HEK293 (cell line): ENCODE measurements at regions not wholly inside any gene's neighbourhood (a gene's known extent, or its start where the extent isn't known, plus 50 kb on each side); places are given as distances from the start of the nearest gene placed in this dataset.

Experiments
- CTCF ChIA-PET: fragments of 350-600 bp; formaldehyde crosslinking; extraction: SDS; loops from one replicate; lab custom pipeline; 2021; ENCODE audit warnings: antibody characterized with exemption; lab: Yijun Ruan, JAX
- POLR2A ChIA-PET: fragments of 300-600 bp; formaldehyde crosslinking; extraction: SDS; loops from one replicate; lab custom pipeline; 2020; ENCODE audit warnings: antibody characterized with exemption, inconsistent platforms; lab: Yijun Ruan, JAX
- H3K27ac ChIP-seq: fragments of 200-500 bp; sonication (Bioruptor generic); 2 replicates; pipeline ENCODE4 v1.5.1; 2014; ENCODE audit warnings: low read depth, low read length, control low read depth, inconsistent platforms; ENCODE audit errors: extremely low read depth
- H3K36me3 ChIP-seq, 2 experiments: fragments of 200-500 bp in 1 of 2; sonication (Bioruptor generic) in 1 of 2; 1 replicate in 1 of 2; 2 replicates in 1 of 2; pipeline ENCODE4 v1.5.1; 2014 to 2017; ENCODE audit warnings: inconsistent platforms in 2 of 2, low read length in 2 of 2; ENCODE audit not compliant: control insufficient read depth in 2 of 2, insufficient read depth in 1 of 2
- H3K4me1 ChIP-seq: fragments of 200-500 bp; sonication (Bioruptor generic); 2 replicates; pipeline ENCODE4 v1.5.1; 2014; ENCODE audit warnings: mild to moderate bottlenecking, low read length, inconsistent platforms; ENCODE audit not compliant: control insufficient read depth, insufficient read depth
- H3K4me3 ChIP-seq: 2 replicates; pipeline ENCODE4 v1.5.1; 2011; ENCODE audit warnings: low read depth, mild to moderate bottlenecking, control low read depth, low read length, moderate library complexity
- H3K9me3 ChIP-seq: fragments of 200-500 bp; sonication (Bioruptor generic); 2 replicates; pipeline ENCODE4 v1.5.1; 2014; ENCODE audit warnings: low read depth, low read length, inconsistent platforms; ENCODE audit not compliant: control insufficient read depth, insufficient read depth
- HOXD13 ChIP-seq: sonication (generic); formaldehyde crosslinking; IDR thresholded peaks from 2 replicates; pipeline ENCODE4 v1.8.0; 2022; ENCODE audit warnings: missing genetic modification reagents, borderline replicate concordance
- SP7 ChIP-seq: fragments of 450-650 bp; formaldehyde crosslinking; IDR thresholded peaks from 2 replicates; pipeline ENCODE4 v1.5.1; 2016; ENCODE audit warnings: missing biosample characterization, missing genetic modification characterization
- ZNF133 ChIP-seq: fragments of 450-650 bp; formaldehyde crosslinking; IDR thresholded peaks from 2 replicates; pipeline ENCODE4 v1.5.1; 2016; ENCODE audit warnings: missing biosample characterization, missing genetic modification characterization
- ZNF157 ChIP-seq: fragments of 450-650 bp; formaldehyde crosslinking; IDR thresholded peaks from 2 replicates; pipeline ENCODE4 v1.5.1; 2016; ENCODE audit warnings: missing biosample characterization, missing genetic modification characterization
- ZNF560 ChIP-seq: fragments of 450-650 bp; formaldehyde crosslinking; IDR thresholded peaks from 2 replicates; pipeline ENCODE4 v1.5.1; 2017; ENCODE audit warnings: missing biosample characterization, missing genetic modification characterization, borderline replicate concordance
- ZNF701 ChIP-seq: fragments of 450-650 bp; formaldehyde crosslinking; IDR thresholded peaks from 2 replicates; pipeline ENCODE4 v1.5.1; 2016; ENCODE audit warnings: missing biosample characterization, missing genetic modification characterization
- ZNF792 ChIP-seq: fragments of 450-650 bp; formaldehyde crosslinking; IDR thresholded peaks from 2 replicates; pipeline ENCODE4 v1.5.1; 2016; ENCODE audit warnings: missing biosample characterization, missing genetic modification characterization
- ZSCAN16 ChIP-seq: fragments of 450-650 bp; formaldehyde crosslinking; IDR thresholded peaks from 2 replicates; pipeline ENCODE4 v1.5.1; 2016; ENCODE audit warnings: missing biosample characterization, missing genetic modification characterization
- TF ChIP-seq, protein P1 (sequence below): fragments of 450-650 bp; formaldehyde crosslinking; IDR thresholded peaks from 2 replicates; pipeline ENCODE4 v1.5.1; 2016; ENCODE audit warnings: missing biosample characterization, missing genetic modification characterization
- TF ChIP-seq, protein P2 (sequence below): fragments of 450-650 bp; formaldehyde crosslinking; IDR thresholded peaks from 2 replicates; pipeline ENCODE4 v1.5.1; 2016; ENCODE audit warnings: missing biosample characterization, missing genetic modification characterization
- TF ChIP-seq, protein P3 (sequence below): fragments of 450-650 bp; IDR thresholded peaks from 2 replicates; pipeline ENCODE4 v1.5.1; 2018; ENCODE audit warnings: missing biosample characterization, missing genetic modification characterization
- TF ChIP-seq, protein P4 (sequence below): fragments of 450-650 bp; formaldehyde crosslinking; IDR thresholded peaks from 2 replicates; pipeline ENCODE4 v1.5.1; 2016; ENCODE audit warnings: missing biosample characterization, missing genetic modification characterization, borderline replicate concordance
- TF ChIP-seq, protein P5 (sequence below): fragments of 450-650 bp; formaldehyde crosslinking; IDR thresholded peaks from 2 replicates; pipeline ENCODE4 v1.5.1; 2016; ENCODE audit warnings: missing biosample characterization, missing genetic modification characterization
- TF ChIP-seq, protein P6 (sequence below): fragments of 450-650 bp; formaldehyde crosslinking; IDR thresholded peaks from 2 replicates; pipeline ENCODE4 v1.5.1; 2017; ENCODE audit warnings: missing biosample characterization, missing genetic modification characterization
- TF ChIP-seq, protein P7 (sequence below): fragments of 450-650 bp; IDR thresholded peaks from 2 replicates; pipeline ENCODE4 v1.5.1; 2018; ENCODE audit warnings: missing biosample characterization, mild to moderate bottlenecking, missing genetic modification characterization
- TF ChIP-seq, protein P8 (sequence below): fragments of 450-650 bp; formaldehyde crosslinking; IDR thresholded peaks from 2 replicates; pipeline ENCODE4 v1.5.0; 2017; ENCODE audit warnings: missing biosample characterization, missing genetic modification characterization, borderline replicate concordance

DNA sequence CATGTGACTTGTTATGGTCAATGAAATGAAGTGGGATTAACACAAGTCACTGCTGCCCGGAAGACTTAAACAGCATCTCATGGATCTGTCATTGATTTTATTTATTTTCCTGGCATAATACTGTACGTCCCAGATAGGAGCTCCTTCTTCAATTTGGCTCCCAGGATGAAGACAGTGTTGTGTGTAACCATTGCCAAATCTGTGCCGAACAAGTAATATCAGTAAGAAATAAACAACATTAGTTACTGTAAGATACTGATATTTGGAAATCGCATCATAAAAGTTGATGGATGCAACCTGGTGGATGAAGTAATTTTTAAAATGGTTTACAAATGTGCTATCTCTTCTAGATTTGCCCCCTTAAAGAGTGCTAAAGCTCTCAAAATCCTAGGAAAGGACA, 419.0 kb upstream of the MMADHC start (continued):
- TF ChIP-seq SP7 (tag by site-specific recombination), result no peak
- TF ChIP-seq, all 188 proteins: peak for 0

DNA sequence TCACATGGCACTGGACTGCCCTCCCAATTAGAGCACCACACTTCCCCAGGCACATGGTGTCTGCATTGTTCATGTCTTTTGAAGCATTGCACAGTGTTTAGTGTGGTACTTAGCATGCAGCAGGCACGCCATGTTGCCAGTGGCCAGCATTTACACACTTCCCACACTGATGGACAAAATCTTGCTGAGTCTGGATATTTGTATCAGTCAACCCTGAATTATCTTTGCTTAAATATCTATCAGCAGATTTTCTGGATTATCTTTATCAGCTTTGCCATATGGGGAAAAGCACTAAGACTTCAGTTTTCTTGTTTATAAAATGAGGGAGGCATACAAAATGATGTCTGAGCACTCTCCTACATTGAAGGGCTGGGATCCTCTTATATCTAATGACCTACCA, 416.0 kb upstream of the MMADHC start:
- POLR2A ChIA-PET, result no interaction called here

More for the DNA sequence above, 416.0 kb upstream of the MMADHC start:
- CTCF ChIA-PET, result no interaction called here
- Histone ChIP-seq H3K4me1 (no peaks in the 10 kb centered on the region), H3K27ac (no peak overlapping the region), H3K9me3 (no peaks in the 10 kb centered on the region), H3K36me3 (no peaks in the 10 kb centered on the region), H3K4me3 (no peak overlapping the region)
- TF ChIP-seq, protein P1, sequence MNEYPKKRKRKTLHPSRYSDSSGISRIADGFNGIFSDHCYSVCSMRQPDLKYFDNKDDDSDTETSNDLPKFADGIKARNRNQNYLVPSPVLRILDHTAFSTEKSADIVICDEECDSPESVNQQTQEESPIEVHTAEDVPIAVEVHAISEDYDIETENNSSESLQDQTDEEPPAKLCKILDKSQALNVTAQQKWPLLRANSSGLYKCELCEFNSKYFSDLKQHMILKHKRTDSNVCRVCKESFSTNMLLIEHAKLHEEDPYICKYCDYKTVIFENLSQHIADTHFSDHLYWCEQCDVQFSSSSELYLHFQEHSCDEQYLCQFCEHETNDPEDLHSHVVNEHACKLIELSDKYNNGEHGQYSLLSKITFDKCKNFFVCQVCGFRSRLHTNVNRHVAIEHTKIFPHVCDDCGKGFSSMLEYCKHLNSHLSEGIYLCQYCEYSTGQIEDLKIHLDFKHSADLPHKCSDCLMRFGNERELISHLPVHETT (tag by site-specific recombination), result no peak
- no peak for TF ChIP-seq ZNF792 (tag by site-specific recombination)
- TF ChIP-seq ZNF133 (tag by site-specific recombination), result no peak
- no peak for TF ChIP-seq ZNF560 (tag by site-specific recombination)
- no peak for TF ChIP-seq HOXD13 (CRISPR knock-in tag)
- no peak for TF ChIP-seq ZNF701 (tag by site-specific recombination)
- TF ChIP-seq, protein P2, sequence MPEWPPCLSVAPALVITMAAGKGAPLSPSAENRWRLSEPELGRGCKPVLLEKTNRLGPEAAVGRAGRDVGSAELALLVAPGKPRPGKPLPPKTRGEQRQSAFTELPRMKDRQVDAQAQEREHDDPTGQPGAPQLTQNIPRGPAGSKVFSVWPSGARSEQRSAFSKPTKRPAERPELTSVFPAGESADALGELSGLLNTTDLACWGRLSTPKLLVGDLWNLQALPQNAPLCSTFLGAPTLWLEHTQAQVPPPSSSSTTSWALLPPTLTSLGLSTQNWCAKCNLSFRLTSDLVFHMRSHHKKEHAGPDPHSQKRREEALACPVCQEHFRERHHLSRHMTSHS (tag by site-specific recombination), result no peak
- TF ChIP-seq, protein P3, sequence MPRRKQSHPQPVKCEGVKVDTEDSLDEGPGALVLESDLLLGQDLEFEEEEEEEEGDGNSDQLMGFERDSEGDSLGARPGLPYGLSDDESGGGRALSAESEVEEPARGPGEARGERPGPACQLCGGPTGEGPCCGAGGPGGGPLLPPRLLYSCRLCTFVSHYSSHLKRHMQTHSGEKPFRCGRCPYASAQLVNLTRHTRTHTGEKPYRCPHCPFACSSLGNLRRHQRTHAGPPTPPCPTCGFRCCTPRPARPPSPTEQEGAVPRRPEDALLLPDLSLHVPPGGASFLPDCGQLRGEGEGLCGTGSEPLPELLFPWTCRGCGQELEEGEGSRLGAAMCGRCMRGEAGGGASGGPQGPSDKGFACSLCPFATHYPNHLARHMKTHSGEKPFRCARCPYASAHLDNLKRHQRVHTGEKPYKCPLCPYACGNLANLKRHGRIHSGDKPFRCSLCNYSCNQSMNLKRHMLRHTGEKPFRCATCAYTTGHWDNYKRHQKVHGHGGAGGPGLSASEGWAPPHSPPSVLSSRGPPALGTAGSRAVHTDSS, result no peak
- TF ChIP-seq, protein P4, sequence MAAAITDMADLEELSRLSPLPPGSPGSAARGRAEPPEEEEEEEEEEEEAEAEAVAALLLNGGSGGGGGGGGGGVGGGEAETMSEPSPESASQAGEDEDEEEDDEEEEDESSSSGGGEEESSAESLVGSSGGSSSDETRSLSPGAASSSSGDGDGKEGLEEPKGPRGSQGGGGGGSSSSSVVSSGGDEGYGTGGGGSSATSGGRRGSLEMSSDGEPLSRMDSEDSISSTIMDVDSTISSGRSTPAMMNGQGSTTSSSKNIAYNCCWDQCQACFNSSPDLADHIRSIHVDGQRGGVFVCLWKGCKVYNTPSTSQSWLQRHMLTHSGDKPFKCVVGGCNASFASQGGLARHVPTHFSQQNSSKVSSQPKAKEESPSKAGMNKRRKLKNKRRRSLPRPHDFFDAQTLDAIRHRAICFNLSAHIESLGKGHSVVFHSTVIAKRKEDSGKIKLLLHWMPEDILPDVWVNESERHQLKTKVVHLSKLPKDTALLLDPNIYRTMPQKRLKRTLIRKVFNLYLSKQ (tag by site-specific recombination), result no peak
- no peak for TF ChIP-seq ZNF157 (tag by site-specific recombination)
- no peak for TF ChIP-seq ZSCAN16 (tag by site-specific recombination)
- TF ChIP-seq, protein P5, sequence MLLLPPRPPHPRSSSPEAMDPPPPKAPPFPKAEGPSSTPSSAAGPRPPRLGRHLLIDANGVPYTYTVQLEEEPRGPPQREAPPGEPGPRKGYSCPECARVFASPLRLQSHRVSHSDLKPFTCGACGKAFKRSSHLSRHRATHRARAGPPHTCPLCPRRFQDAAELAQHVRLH (tag by site-specific recombination), result no peak
- TF ChIP-seq, protein P6, sequence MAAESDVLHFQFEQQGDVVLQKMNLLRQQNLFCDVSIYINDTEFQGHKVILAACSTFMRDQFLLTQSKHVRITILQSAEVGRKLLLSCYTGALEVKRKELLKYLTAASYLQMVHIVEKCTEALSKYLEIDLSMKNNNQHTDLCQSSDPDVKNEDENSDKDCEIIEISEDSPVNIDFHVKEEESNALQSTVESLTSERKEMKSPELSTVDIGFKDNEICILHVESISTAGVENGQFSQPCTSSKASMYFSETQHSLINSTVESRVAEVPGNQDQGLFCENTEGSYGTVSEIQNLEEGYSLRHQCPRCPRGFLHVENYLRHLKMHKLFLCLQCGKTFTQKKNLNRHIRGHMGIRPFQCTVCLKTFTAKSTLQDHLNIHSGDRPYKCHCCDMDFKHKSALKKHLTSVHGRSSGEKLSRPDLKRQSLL, result no peak
- TF ChIP-seq, protein P7, sequence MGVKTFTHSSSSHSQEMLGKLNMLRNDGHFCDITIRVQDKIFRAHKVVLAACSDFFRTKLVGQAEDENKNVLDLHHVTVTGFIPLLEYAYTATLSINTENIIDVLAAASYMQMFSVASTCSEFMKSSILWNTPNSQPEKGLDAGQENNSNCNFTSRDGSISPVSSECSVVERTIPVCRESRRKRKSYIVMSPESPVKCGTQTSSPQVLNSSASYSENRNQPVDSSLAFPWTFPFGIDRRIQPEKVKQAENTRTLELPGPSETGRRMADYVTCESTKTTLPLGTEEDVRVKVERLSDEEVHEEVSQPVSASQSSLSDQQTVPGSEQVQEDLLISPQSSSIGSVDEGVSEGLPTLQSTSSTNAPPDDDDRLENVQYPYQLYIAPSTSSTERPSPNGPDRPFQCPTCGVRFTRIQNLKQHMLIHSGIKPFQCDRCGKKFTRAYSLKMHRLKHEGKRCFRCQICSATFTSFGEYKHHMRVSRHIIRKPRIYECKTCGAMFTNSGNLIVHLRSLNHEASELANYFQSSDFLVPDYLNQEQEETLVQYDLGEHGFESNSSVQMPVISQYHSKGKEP (tag by site-specific recombination), result no peak
- TF ChIP-seq, protein P8, sequence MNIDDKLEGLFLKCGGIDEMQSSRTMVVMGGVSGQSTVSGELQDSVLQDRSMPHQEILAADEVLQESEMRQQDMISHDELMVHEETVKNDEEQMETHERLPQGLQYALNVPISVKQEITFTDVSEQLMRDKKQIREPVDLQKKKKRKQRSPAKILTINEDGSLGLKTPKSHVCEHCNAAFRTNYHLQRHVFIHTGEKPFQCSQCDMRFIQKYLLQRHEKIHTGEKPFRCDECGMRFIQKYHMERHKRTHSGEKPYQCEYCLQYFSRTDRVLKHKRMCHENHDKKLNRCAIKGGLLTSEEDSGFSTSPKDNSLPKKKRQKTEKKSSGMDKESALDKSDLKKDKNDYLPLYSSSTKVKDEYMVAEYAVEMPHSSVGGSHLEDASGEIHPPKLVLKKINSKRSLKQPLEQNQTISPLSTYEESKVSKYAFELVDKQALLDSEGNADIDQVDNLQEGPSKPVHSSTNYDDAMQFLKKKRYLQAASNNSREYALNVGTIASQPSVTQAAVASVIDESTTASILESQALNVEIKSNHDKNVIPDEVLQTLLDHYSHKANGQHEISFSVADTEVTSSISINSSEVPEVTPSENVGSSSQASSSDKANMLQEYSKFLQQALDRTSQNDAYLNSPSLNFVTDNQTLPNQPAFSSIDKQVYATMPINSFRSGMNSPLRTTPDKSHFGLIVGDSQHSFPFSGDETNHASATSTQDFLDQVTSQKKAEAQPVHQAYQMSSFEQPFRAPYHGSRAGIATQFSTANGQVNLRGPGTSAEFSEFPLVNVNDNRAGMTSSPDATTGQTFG (tag by site-specific recombination), result no peak
